Large intestine (tissue), 3 donors: ENCODE measurements at regions not wholly inside any gene's neighbourhood (a gene's known extent, or its start where the extent isn't known, plus 50 kb on each side); places are given as distances from the start of the nearest gene placed in this dataset.
"Not testable (repeated sequence)": the region's sequence is repeated elsewhere in the genome, so short reads cannot be mapped to it uniquely, and the experiment has no call there.

ENCODE experiments used
- DNase-seq, 2 donors: peaks; one replicate each; pipeline versions ENCODE4 v3.0.0 to v3.0.0-alpha.2; 2013
- H3K27ac ChIP-seq: one replicate; pipeline ENCODE4 v1.5.1; 2013; ENCODE audit warnings: low read length
- H3K27me3 ChIP-seq: 2 replicates; pipeline ENCODE4 v1.6.1; 2013; ENCODE audit warnings: low read length; ENCODE audit not compliant: control insufficient read depth, insufficient read depth
- H3K36me3 ChIP-seq: 2 replicates; pipeline ENCODE4 v1.6.1; 2013; ENCODE audit warnings: low read length; ENCODE audit not compliant: control insufficient read depth, insufficient read depth
- H3K4me1 ChIP-seq: one replicate; pipeline ENCODE4 v1.6.1; 2013; ENCODE audit warnings: low read length; ENCODE audit not compliant: control insufficient read depth, insufficient read depth
- H3K4me3 ChIP-seq: one replicate; pipeline ENCODE4 v1.5.1; 2013; ENCODE audit warnings: low read length
- H3K9me3 ChIP-seq: one replicate; pipeline ENCODE4 v1.6.1; 2013; ENCODE audit warnings: mild to moderate bottlenecking, low read depth, low read length, moderate library complexity; ENCODE audit not compliant: control insufficient read depth
- WGBS: methylation state at CpG from one replicate; pipeline ENCODE4 v1.1.5; 2013; ENCODE audit warnings: low lambda C conversion rate; ENCODE audit not compliant: insufficient coverage; 5-methylcytosine and 5-hydroxymethylcytosine counted together

GRCh38 chr5:100398815-100399214 lies 136.4 kb upstream of the FAM174A start:
- not testable (repeated sequence) for DNase-seq, H3K4me1 ChIP-seq, H3K4me3 ChIP-seq, H3K36me3 ChIP-seq, H3K27ac ChIP-seq, H3K27me3 ChIP-seq, H3K9me3 ChIP-seq
- no CpG with 5 or more reads among the region's 3 CpGs for WGBS

GRCh38 chr5:100379254-100379858 lies 155.8 kb upstream of the FAM174A start:
- H3K9me3 ChIP-seq, H3K27ac ChIP-seq, DNase-seq, H3K36me3 ChIP-seq, H3K27me3 ChIP-seq, H3K4me3 ChIP-seq, H3K4me1 ChIP-seq: not testable (repeated sequence)
- no CpG with 5 or more reads among the region's 19 CpGs for WGBS

GRCh38 chr5:100364757-100365478 lies 170.3 kb upstream of the FAM174A start:
- 40% methylated on average over 1 of the region's 5 CpGs for WGBS
- H3K27me3 ChIP-seq, H3K36me3 ChIP-seq, H3K27ac ChIP-seq, H3K4me1 ChIP-seq, H3K9me3 ChIP-seq, DNase-seq, H3K4me3 ChIP-seq: not testable (repeated sequence)

GRCh38 chr5:100364343-100364742 lies 170.8 kb upstream of the FAM174A start:
- H3K4me3 ChIP-seq, H3K4me1 ChIP-seq, DNase-seq, H3K36me3 ChIP-seq, H3K27ac ChIP-seq, H3K27me3 ChIP-seq, H3K9me3 ChIP-seq: not testable (repeated sequence)

GRCh38 chr5:100359998-100360397 lies 175.2 kb upstream of the FAM174A start:
- WGBS, result no CpG with 5 or more reads among the region's 1 CpG
- not testable (repeated sequence) for DNase-seq, H3K27ac ChIP-seq, H3K27me3 ChIP-seq, H3K9me3 ChIP-seq, H3K4me3 ChIP-seq, H3K36me3 ChIP-seq, H3K4me1 ChIP-seq

- no CpG with 5 or more reads among the region's 2 CpGs for WGBS
- H3K4me3 ChIP-seq, H3K4me1 ChIP-seq, DNase-seq, H3K27me3 ChIP-seq, H3K36me3 ChIP-seq, H3K27ac ChIP-seq, H3K9me3 ChIP-seq: not testable (repeated sequence)
Observed at GRCh38 chr5:100346269-100346668, 188.9 kb upstream of the FAM174A start.

GRCh38 chr5:100341485-100341884 lies 193.7 kb upstream of the FAM174A start:
- no CpG with 5 or more reads among the region's 3 CpGs for WGBS
- not testable (repeated sequence) for H3K27me3 ChIP-seq, H3K27ac ChIP-seq, H3K4me3 ChIP-seq, DNase-seq, H3K36me3 ChIP-seq, H3K4me1 ChIP-seq, H3K9me3 ChIP-seq

GRCh38 chr5:100322483-100322882 lies 212.7 kb upstream of the FAM174A start:
- no peaks in the 10 kb centered on the region for H3K9me3 ChIP-seq
- H3K27me3 ChIP-seq, result no peaks in the 10 kb centered on the region
- H3K36me3 ChIP-seq, result no peaks in the 10 kb centered on the region
- no peak overlapping the region for H3K4me3 ChIP-seq
- WGBS, result no CpG with 5 or more reads among the region's 3 CpGs
- no peak overlapping the region for H3K27ac ChIP-seq
- H3K4me1 ChIP-seq, result no peaks in the 10 kb centered on the region
- DNase-seq, result no peak

GRCh38 chr5:100319885-100320284 lies 215.3 kb upstream of the FAM174A start:
- DNase-seq, result no peak
- Histone ChIP-seq H3K36me3 (no peaks in the 10 kb centered on the region), H3K4me1 (no peaks in the 10 kb centered on the region), H3K27ac (no peak overlapping the region), H3K4me3 (no peak overlapping the region), H3K9me3 (no peaks in the 10 kb centered on the region), H3K27me3 (no peaks in the 10 kb centered on the region)
- no CpG with 5 or more reads among the region's 2 CpGs for WGBS

- Histone ChIP-seq H3K4me1 (no peaks in the 10 kb centered on the region), H3K27me3 (no peaks in the 10 kb centered on the region), H3K9me3 (no peaks in the 10 kb centered on the region), H3K27ac (no peak overlapping the region), H3K4me3 (no peak overlapping the region), H3K36me3 (no peaks in the 10 kb centered on the region)
- WGBS, result 38% methylated on average over 1 of the region's 1 CpG
- no peak for DNase-seq
Observed at GRCh38 chr5:100313657-100314056, 221.5 kb upstream of the FAM174A start.

- no peak overlapping the region for H3K27ac ChIP-seq
- WGBS, result 20% methylated on average over 1 of the region's 1 CpG
- no peak overlapping the region for H3K4me3 ChIP-seq
- DNase-seq, result no peak
- no peaks in the 10 kb centered on the region for H3K27me3 ChIP-seq
- no peaks in the 10 kb centered on the region for H3K36me3 ChIP-seq
- no peaks in the 10 kb centered on the region for H3K9me3 ChIP-seq
- no peaks in the 10 kb centered on the region for H3K4me1 ChIP-seq
Observed at GRCh38 chr5:100311806-100312205, 223.4 kb upstream of the FAM174A start.
